ENCODE measurements at regions not wholly inside any gene's neighbourhood (a gene's known extent, or its start where the extent isn't known, plus 50 kb on each side); places are given as distances from the start of the nearest gene placed in this dataset.

- TF ChIP-seq CTCF (conservative IDR thresholded peaks at IDR 0.05; ENCODE audit: low read depth, low read length) (no peak), EZH2 (IDR thresholded peaks at IDR 0.05; ENCODE audit: low read length, unreplicated experiment) (no peak)
Measured at GRCh38 chr1:88163187-88163586, 520.9 kb upstream of the PKN2 start.

Data from PC-3 (cell line).